H9 (cell line): ENCODE measurements at regions not wholly inside any gene's neighbourhood (a gene's known extent, or its start where the extent isn't known, plus 50 kb on each side); places are given as distances from the start of the nearest gene placed in this dataset.

Experiments used
- DNase-seq: peaks from one replicate; pipeline ENCODE4 v3.0.0-alpha.2; 2017
- H2AFZ ChIP-seq: one replicate; pipeline ENCODE4 v1.6.1; 2013; ENCODE audit warnings: mild to moderate bottlenecking, low read length, control low read depth, moderate library complexity
- H2AK5ac ChIP-seq: 2 replicates; pipeline ENCODE4 v1.6.1; 2013; ENCODE audit warnings: low read length, control low read depth, mixed read lengths; ENCODE audit not compliant: insufficient read length
- H2BK120ac ChIP-seq: one replicate; pipeline ENCODE4 v1.6.1; 2013; ENCODE audit warnings: low read depth, mild to moderate bottlenecking, low read length, control low read depth, inconsistent platforms; ENCODE audit not compliant: poor library complexity, severe bottlenecking
- H2BK12ac ChIP-seq: 2 replicates; pipeline ENCODE4 v1.6.1; 2013; ENCODE audit warnings: low read length, control low read depth, mixed read lengths, low read depth; ENCODE audit not compliant: insufficient read length
- H2BK15ac ChIP-seq: 2 replicates; pipeline ENCODE4 v1.6.1; 2013; ENCODE audit warnings: low read depth, low read length, control low read depth
- H2BK20ac ChIP-seq: one replicate; pipeline ENCODE4 v1.6.1; 2013; ENCODE audit warnings: low read depth, mild to moderate bottlenecking, low read length, control low read depth, inconsistent platforms; ENCODE audit not compliant: poor library complexity, severe bottlenecking
- H2BK5ac ChIP-seq: 2 replicates; pipeline ENCODE4 v1.6.1; 2013; ENCODE audit warnings: low read length, control low read depth, mixed read lengths; ENCODE audit not compliant: insufficient read length
- H3K14ac ChIP-seq: 2 replicates; pipeline ENCODE4 v1.6.1; 2013; ENCODE audit warnings: low read length, control low read depth; ENCODE audit not compliant: insufficient read depth
- H3K18ac ChIP-seq: 2 replicates; pipeline ENCODE4 v1.6.1; 2013; ENCODE audit warnings: low read depth, mild to moderate bottlenecking, mixed read lengths, low read length, control low read depth; ENCODE audit not compliant: insufficient read length
- H3K23ac ChIP-seq: 2 replicates; pipeline ENCODE4 v1.6.1; 2013; ENCODE audit warnings: low read length, control low read depth, mixed read lengths, low read depth; ENCODE audit not compliant: insufficient read length
- H3K23me2 ChIP-seq: 2 replicates; pipeline ENCODE4 v1.6.1; 2013; ENCODE audit warnings: low read depth, mild to moderate bottlenecking, mixed read lengths, low read length, control low read depth; ENCODE audit not compliant: insufficient read length, poor library complexity, severe bottlenecking
- H3K27ac ChIP-seq: 2 replicates; pipeline ENCODE4 v1.5.1; 2013; ENCODE audit warnings: low read length, control low read depth, mixed read lengths, low read depth; ENCODE audit not compliant: insufficient read length
- H3K27me3 ChIP-seq: 2 replicates; pipeline ENCODE4 v1.6.1; 2013; ENCODE audit warnings: low read length, control low read depth, inconsistent platforms; ENCODE audit not compliant: insufficient read depth
- H3K4ac ChIP-seq: 2 replicates; pipeline ENCODE4 v1.6.1; 2013; ENCODE audit warnings: low read depth, mild to moderate bottlenecking, control low read depth, inconsistent platforms, low read length, moderate library complexity
- H3K4me1 ChIP-seq: 2 replicates; pipeline ENCODE4 v1.6.1; 2013; ENCODE audit warnings: low read length, control low read depth, inconsistent platforms; ENCODE audit not compliant: insufficient read depth
- H3K4me2 ChIP-seq: 2 replicates; pipeline ENCODE4 v1.6.1; 2013; ENCODE audit warnings: low read length, control low read depth, mixed read lengths; ENCODE audit not compliant: insufficient read length, insufficient read depth
- H3K56ac ChIP-seq: 2 replicates; pipeline ENCODE4 v1.6.1; 2013; ENCODE audit warnings: low read depth, mild to moderate bottlenecking, mixed read lengths, low read length, control low read depth; ENCODE audit not compliant: insufficient read length
- H3K79me1 ChIP-seq: 2 replicates; pipeline ENCODE4 v1.6.1; 2013; ENCODE audit warnings: low read depth, mild to moderate bottlenecking, moderate library complexity, low read length, control low read depth, inconsistent platforms; ENCODE audit not compliant: insufficient read depth, poor library complexity, severe bottlenecking
- H3K79me2 ChIP-seq: 2 replicates; pipeline ENCODE4 v1.6.1; 2013; ENCODE audit warnings: low read length, control low read depth, inconsistent platforms; ENCODE audit not compliant: insufficient read depth
- H3K9ac ChIP-seq: 2 replicates; pipeline ENCODE4 v1.6.1; 2013; ENCODE audit warnings: low read length, control low read depth, mixed read lengths; ENCODE audit not compliant: insufficient read length; ENCODE audit errors: extremely low read depth
- H3K9me3 ChIP-seq: one replicate; pipeline ENCODE4 v1.6.1; 2013; ENCODE audit warnings: low read depth, low read length, inconsistent platforms; ENCODE audit not compliant: control insufficient read depth
- H3T11ph ChIP-seq: one replicate; pipeline ENCODE4 v1.6.1; 2013; ENCODE audit warnings: mild to moderate bottlenecking, low read length, control low read depth, inconsistent platforms
- H4K20me1 ChIP-seq: one replicate; pipeline ENCODE4 v1.6.1; 2013; ENCODE audit not compliant: control insufficient read depth, insufficient read length, insufficient read depth
- H4K5ac ChIP-seq: 2 replicates; pipeline ENCODE4 v1.6.1; 2013; ENCODE audit warnings: low read depth, mild to moderate bottlenecking, mixed read lengths, low read length, control low read depth; ENCODE audit not compliant: insufficient read length
- H4K8ac ChIP-seq: replicated peaks from 2 replicates; pipeline ENCODE4 v1.6.1; 2013; ENCODE audit warnings: low read length, control low read depth, mixed read lengths, low read depth; ENCODE audit not compliant: insufficient read length
- H4K91ac ChIP-seq: 2 replicates; pipeline ENCODE4 v1.6.1; 2013; ENCODE audit warnings: low read depth, mild to moderate bottlenecking, moderate library complexity, mixed read lengths, low read length, control low read depth; ENCODE audit not compliant: insufficient read length
- H3K27ac Mint-ChIP-seq, 3 experiments: 2 replicates in 2 of 3; 3 replicates in 1 of 3; pipeline ENCODE4 v1.8.0; 2020 to 2021; ENCODE audit warnings: mixed read lengths in 3 of 3, mild to moderate bottlenecking in 1 of 3, moderate library complexity in 1 of 3
- H3K27me3 Mint-ChIP-seq: 2 replicates; pipeline ENCODE4 v1.8.0; 2021; ENCODE audit warnings: low read depth, mild to moderate bottlenecking, moderate library complexity, mixed read lengths
- H3K36me3 Mint-ChIP-seq, 3 experiments: 2 replicates in 2 of 3; 3 replicates in 1 of 3; pipeline ENCODE4 v1.8.0; 2020 to 2021; ENCODE audit warnings: low read depth in 3 of 3, mixed read lengths in 3 of 3; ENCODE audit not compliant: insufficient read depth in 1 of 3
- H3K4me1 Mint-ChIP-seq, 2 experiments: 2 replicates each; pipeline ENCODE4 v1.8.0; 2020; ENCODE audit warnings: mixed read lengths in 2 of 2
- H3K4me3 Mint-ChIP-seq, 2 experiments: 2 replicates in 1 of 2; 3 replicates in 1 of 2; pipeline ENCODE4 v1.8.0; 2020 to 2021; ENCODE audit warnings: mild to moderate bottlenecking in 2 of 2, mixed read lengths in 2 of 2, moderate library complexity in 1 of 2
- H3K9me3 Mint-ChIP-seq, 2 experiments: 2 replicates in 1 of 2; 3 replicates in 1 of 2; pipeline ENCODE4 v1.8.0; 2020; ENCODE audit warnings: mild to moderate bottlenecking in 2 of 2, mixed read lengths in 2 of 2, moderate library complexity in 1 of 2
- CTCF ChIP-seq: fragments of 200-600 bp; sonication (generic); conservative IDR thresholded peaks from 3 replicates; pipeline ENCODE4 v1.8.0; 2021; ENCODE audit warnings: antibody characterized with exemption, mild to moderate bottlenecking
- WGBS: extraction: QIAGEN DNeasy Blood & Tissue Kit; methylation state at CpG from one replicate; pipeline ENCODE4 v1.1.7; 2013; ENCODE audit warnings: missing lambda C conversion rate, low lambda C conversion rate, mixed read lengths; ENCODE audit not compliant: insufficient read length; ENCODE audit errors: extremely low coverage; 5-methylcytosine and 5-hydroxymethylcytosine counted together

- no peak for TF ChIP-seq CTCF
- Histone ChIP-seq H2BK12ac (no peak overlapping the region), H2AK5ac (no peak overlapping the region), H3K79me2 (peaks cover 1% of the 10 kb centered on the region; the same call in 1 of the 2 replicates), H3K9me3 (no peaks in the 10 kb centered on the region), H4K20me1 (no peaks in the 10 kb centered on the region), H3K23ac (no peak overlapping the region), H2BK20ac (no peak overlapping the region), H3K27ac (no peak overlapping the region), H4K8ac (no peak overlapping the region), H3K18ac (no peak overlapping the region), H2BK120ac (no peak overlapping the region), H3K23me2 (no peaks in the 10 kb centered on the region), H3K14ac (no peak overlapping the region), H2AFZ (no peak overlapping the region), H3K4ac (no peak overlapping the region), H3K4me2 (no peak overlapping the region), H3K79me1 (no peaks in the 10 kb centered on the region), H4K91ac (no peak overlapping the region), H3T11ph (no peak overlapping the region), H2BK15ac (no peak overlapping the region), H3K27me3 (no peaks in the 10 kb centered on the region), H3K4me1 (no peaks in the 10 kb centered on the region), H3K9ac (no peak overlapping the region), H3K56ac (no peak overlapping the region), H4K5ac (no peak overlapping the region), H2BK5ac (no peak overlapping the region)
- Mint-ChIP-seq H3K4me3 (no peak overlapping the region), H3K27ac (no peak overlapping the region), H3K9me3 (no peaks in the 10 kb centered on the region), H3K36me3 (peaks cover 0 to 2% (median 0%) of the 10 kb centered on the region in 3 experiments; a peak in 1 of 7 replicates), H3K4me1 (peaks cover 5 to 8% of the 10 kb centered on the region in 2 experiments; a peak in 2 of 4 replicates), H3K27me3 (no peaks in the 10 kb centered on the region)
- WGBS, result no CpG with 5 or more reads among the region's 1 CpG
- no peak for DNase-seq
Observed at GRCh38 chr2:83464444-83464843, 994.6 kb downstream of the SUCLG1 start.
